ENCODE measurements at regions not wholly inside any gene's neighbourhood (a gene's known extent, or its start where the extent isn't known, plus 50 kb on each side); places are given as distances from the start of the nearest gene placed in this dataset.

DNA sequence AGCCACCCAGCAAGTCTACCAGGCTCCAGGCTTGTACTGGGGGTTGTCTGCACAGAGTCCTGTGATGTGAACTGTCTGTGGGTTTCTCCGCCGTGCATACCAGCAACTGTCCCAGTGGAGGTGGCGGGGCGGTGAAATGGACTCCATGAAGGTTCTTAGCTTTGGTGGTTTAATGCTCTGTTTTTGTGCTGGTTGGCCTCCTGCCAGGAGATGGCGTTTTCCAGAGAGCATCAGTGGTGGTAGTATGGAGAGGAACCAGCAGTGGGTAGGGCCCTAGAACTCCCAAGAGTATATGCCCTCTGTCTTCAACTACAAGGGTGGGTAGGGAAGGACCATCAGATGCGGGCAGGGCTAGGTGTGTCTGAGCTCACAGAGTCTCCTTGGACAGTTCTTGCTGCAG lies 303.8 kb downstream of the TMEM121 start:
- DNase-seq, result no peak
- H3K27me3 Mint-ChIP-seq (ENCODE audit: low read depth in 2 of 2), result peaks cover 13 to 35% of the 10 kb centered on the region in 2 donors

DNA sequence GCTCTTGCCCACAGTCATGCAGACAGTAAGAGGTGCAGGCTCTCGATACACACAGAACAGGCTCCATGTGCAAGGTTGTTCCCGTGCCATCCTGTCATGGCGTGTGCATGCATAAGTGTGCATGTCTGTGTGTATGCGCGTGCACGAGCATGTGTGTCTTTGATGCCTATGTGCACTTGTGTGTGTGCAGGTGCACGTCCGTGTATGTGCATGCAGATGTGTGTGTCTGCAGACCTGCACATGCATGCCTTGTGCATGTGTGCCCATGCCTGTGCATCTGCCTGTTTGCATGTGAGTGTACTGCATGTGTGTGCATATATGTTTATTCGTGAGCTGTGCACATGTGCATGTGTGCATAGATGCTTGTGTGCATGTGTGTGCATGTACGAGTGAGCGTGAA lies 309.8 kb downstream of the TMEM121 start:
- H3K27ac ChIP-seq (ENCODE audit: low read length), result no peak overlapping the region
- whole genome bisulfite sequencing (ENCODE audit: insufficient coverage), result 93% methylated on average over 11 of the region's 11 CpGs
- intact Hi-C loops (cut with micrococcal nuclease), result no loop called here

More for the DNA sequence above, 303.8 kb downstream of the TMEM121 start:
- TF ChIP-seq, protein P1, sequence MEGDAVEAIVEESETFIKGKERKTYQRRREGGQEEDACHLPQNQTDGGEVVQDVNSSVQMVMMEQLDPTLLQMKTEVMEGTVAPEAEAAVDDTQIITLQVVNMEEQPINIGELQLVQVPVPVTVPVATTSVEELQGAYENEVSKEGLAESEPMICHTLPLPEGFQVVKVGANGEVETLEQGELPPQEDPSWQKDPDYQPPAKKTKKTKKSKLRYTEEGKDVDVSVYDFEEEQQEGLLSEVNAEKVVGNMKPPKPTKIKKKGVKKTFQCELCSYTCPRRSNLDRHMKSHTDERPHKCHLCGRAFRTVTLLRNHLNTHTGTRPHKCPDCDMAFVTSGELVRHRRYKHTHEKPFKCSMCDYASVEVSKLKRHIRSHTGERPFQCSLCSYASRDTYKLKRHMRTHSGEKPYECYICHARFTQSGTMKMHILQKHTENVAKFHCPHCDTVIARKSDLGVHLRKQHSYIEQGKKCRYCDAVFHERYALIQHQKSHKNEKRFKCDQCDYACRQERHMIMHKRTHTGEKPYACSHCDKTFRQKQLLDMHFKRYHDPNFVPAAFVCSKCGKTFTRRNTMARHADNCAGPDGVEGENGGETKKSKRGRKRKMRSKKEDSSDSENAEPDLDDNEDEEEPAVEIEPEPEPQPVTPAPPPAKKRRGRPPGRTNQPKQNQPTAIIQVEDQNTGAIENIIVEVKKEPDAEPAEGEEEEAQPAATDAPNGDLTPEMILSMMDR (IDR thresholded peaks at IDR 0.05), result no peak
- no peaks in the 10 kb centered on the region for H3K4me1 Mint-ChIP-seq
- Histone ChIP-seq H3K9me3 (ENCODE audit: control insufficient read depth, insufficient read depth, low read length) (no peaks in the 10 kb centered on the region), H3K27ac (ENCODE audit: low read length) (no peak overlapping the region), H3K4me3 (ENCODE audit: low read length) (no peak overlapping the region), H3K4me1 (ENCODE audit: control insufficient read depth, insufficient read depth, low read length) (no peaks in the 10 kb centered on the region), H3K27me3 (ENCODE audit: control insufficient read depth, insufficient read depth, low read length) (no peaks in the 10 kb centered on the region), H3K36me3 (ENCODE audit: control insufficient read depth, insufficient read depth, low read length) (no peaks in the 10 kb centered on the region)
- 79% methylated on average over 6 of the region's 6 CpGs for WGBS (ENCODE audit: insufficient coverage)
- intact Hi-C loops (cut with micrococcal nuclease), result no loop called here
- no peak overlapping the region for H3K27ac Mint-ChIP-seq
- no peak for ATAC-seq
- no peaks in the 10 kb centered on the region for H3K9me3 Mint-ChIP-seq
- no peak overlapping the region for H3K4me3 Mint-ChIP-seq
- no peaks in the 10 kb centered on the region for H3K36me3 Mint-ChIP-seq

GRCh38 chr14:105836730-105837129 lies 310.3 kb downstream of the TMEM121 start:
- no peaks in the 10 kb centered on the region for H3K4me1 Mint-ChIP-seq
- Histone ChIP-seq H3K27ac (ENCODE audit: low read length) (no peak overlapping the region), H3K4me3 (ENCODE audit: low read length) (no peak overlapping the region), H3K9me3 (ENCODE audit: control insufficient read depth, insufficient read depth, low read length) (no peaks in the 10 kb centered on the region), H3K27me3 (ENCODE audit: control insufficient read depth, insufficient read depth, low read length) (no peaks in the 10 kb centered on the region), H3K4me1 (ENCODE audit: control insufficient read depth, insufficient read depth, low read length) (no peaks in the 10 kb centered on the region), H3K36me3 (ENCODE audit: control insufficient read depth, insufficient read depth, low read length) (no peaks in the 10 kb centered on the region)
- ATAC-seq (no peak), DNase-seq (no peak)
- no peaks in the 10 kb centered on the region for H3K36me3 Mint-ChIP-seq
- H3K27me3 Mint-ChIP-seq (ENCODE audit: low read depth in 2 of 2), result no peaks in the 10 kb centered on the region
- H3K27ac Mint-ChIP-seq, result no peak overlapping the region
- 84% methylated on average over 10 of the region's 10 CpGs for WGBS (ENCODE audit: insufficient coverage)
- H3K4me3 Mint-ChIP-seq, result no peak overlapping the region
- no peaks in the 10 kb centered on the region for H3K9me3 Mint-ChIP-seq
- TF ChIP-seq, protein P1 (IDR thresholded peaks at IDR 0.05), result no peak
- intact Hi-C loops (cut with micrococcal nuclease), result no loop called here

More for the DNA sequence above, 309.8 kb downstream of the TMEM121 start:
- no peak for DNase-seq
- TF ChIP-seq, protein P1 (IDR thresholded peaks at IDR 0.05), result no peak
- Mint-ChIP-seq H3K36me3 (no peaks in the 10 kb centered on the region), H3K27ac (no peak overlapping the region), H3K4me3 (no peak overlapping the region), H3K27me3 (ENCODE audit: low read depth in 2 of 2) (peaks cover 3% of the 10 kb centered on the region in 2 donors), H3K9me3 (no peaks in the 10 kb centered on the region), H3K4me1 (no peaks in the 10 kb centered on the region)
- no peak for ATAC-seq
- Histone ChIP-seq H3K27me3 (ENCODE audit: control insufficient read depth, insufficient read depth, low read length) (no peaks in the 10 kb centered on the region), H3K4me1 (ENCODE audit: control insufficient read depth, insufficient read depth, low read length) (no peaks in the 10 kb centered on the region), H3K9me3 (ENCODE audit: control insufficient read depth, insufficient read depth, low read length) (no peaks in the 10 kb centered on the region), H3K36me3 (ENCODE audit: control insufficient read depth, insufficient read depth, low read length) (no peaks in the 10 kb centered on the region), H3K4me3 (ENCODE audit: low read length) (no peak overlapping the region)

GRCh38 chr14:105837349-105838063 lies 311.1 kb downstream of the TMEM121 start:
- intact Hi-C loops (cut with micrococcal nuclease), result no loop called here
- no peak overlapping the region for H3K27ac ChIP-seq (ENCODE audit: low read length)
- no peak overlapping the region for H3K4me3 ChIP-seq (ENCODE audit: low read length)

More at GRCh38 chr14:105837349-105838063, 311.1 kb downstream of the TMEM121 start:
- no peaks in the 10 kb centered on the region for H3K4me1 ChIP-seq (ENCODE audit: control insufficient read depth, insufficient read depth, low read length)
- no peaks in the 10 kb centered on the region for H3K9me3 ChIP-seq (ENCODE audit: control insufficient read depth, insufficient read depth, low read length)
- Mint-ChIP-seq H3K27ac (no peak overlapping the region), H3K36me3 (no peaks in the 10 kb centered on the region), H3K9me3 (no peaks in the 10 kb centered on the region), H3K27me3 (ENCODE audit: low read depth in 2 of 2) (no peaks in the 10 kb centered on the region), H3K4me1 (no peaks in the 10 kb centered on the region), H3K4me3 (no peak overlapping the region)
- no peaks in the 10 kb centered on the region for H3K36me3 ChIP-seq (ENCODE audit: control insufficient read depth, insufficient read depth, low read length)
- TF ChIP-seq, protein P1 (IDR thresholded peaks at IDR 0.05), result no peak
- 90% methylated on average over 20 of the region's 20 CpGs for WGBS (ENCODE audit: insufficient coverage)
- DNase-seq, result no peak
- H3K27me3 ChIP-seq (ENCODE audit: control insufficient read depth, insufficient read depth, low read length), result no peaks in the 10 kb centered on the region
- no peak for ATAC-seq

Data from natural killer cell (primary cell).